Gastroesophageal sphincter (tissue), 4 donors: ENCODE measurements at regions not wholly inside any gene's neighbourhood (a gene's known extent, or its start where the extent isn't known, plus 50 kb on each side); places are given as distances from the start of the nearest gene placed in this dataset.

Experiments
- ATAC-seq: fragments of 150-250 bp; one replicate; pipeline ENCODE4 v1.9.1; 2016; ENCODE audit warnings: mild to moderate bottlenecking, moderate library complexity
- H3K27ac ChIP-seq, 4 donors: fragments of 200-600 bp; sonication (generic) in 3 of 4; 1 replicate in 3 of 4; 2 replicates in 1 of 4; pipeline ENCODE4 v1.5.1; 2016 to 2019
- H3K27me3 ChIP-seq: fragments of 200-600 bp; sonication (generic); one replicate; pipeline ENCODE4 v1.5.1; 2019
- H3K36me3 ChIP-seq, 2 donors: fragments of 200-600 bp; sonication (generic); one replicate each; pipeline ENCODE4 v1.5.1; 2019; ENCODE audit warnings: control low read depth in 1 of 2
- H3K4me1 ChIP-seq, 3 donors: fragments of 200-600 bp; sonication (generic); 1 replicate in 2 of 3; 2 replicates in 1 of 3; pipeline ENCODE4 v1.5.1; 2016 to 2019; ENCODE audit warnings: control low read depth in 2 of 3
- H3K4me3 ChIP-seq, 2 donors: fragments of 200-600 bp; sonication (generic); one replicate each; pipeline ENCODE4 v1.5.1; 2019; ENCODE audit warnings: mild to moderate bottlenecking in 1 of 2, moderate library complexity in 1 of 2
- H3K9me3 ChIP-seq, 3 donors: fragments of 200-600 bp; sonication (generic); one replicate each; pipeline ENCODE4 v1.5.1; 2017 to 2019; ENCODE audit warnings: control low read depth in 2 of 3
- EP300 ChIP-seq: sonication (generic); formaldehyde crosslinking; IDR thresholded peaks from one replicate; pipeline ENCODE4 v1.6.1; 2017; ENCODE audit warnings: antibody characterized with exemption, mild to moderate bottlenecking
- POLR2A ChIP-seq, 2 donors: fragments of 450-650 bp; IDR thresholded peaks; one replicate each; pipeline ENCODE4 v1.6.1; 2017; ENCODE audit warnings: antibody characterized with exemption in 2 of 2, mild to moderate bottlenecking in 2 of 2, moderate library complexity in 1 of 2
- POLR2AphosphoS5 ChIP-seq: sonication (generic); formaldehyde crosslinking; IDR thresholded peaks from one replicate; pipeline ENCODE4 v1.6.1; 2017; ENCODE audit warnings: antibody characterized with exemption
- WGBS, 2 donors: methylation state at CpG; one replicate each; pipeline ENCODE4 v1.1.5; 2018; ENCODE audit warnings: low coverage in 1 of 2; 5-methylcytosine and 5-hydroxymethylcytosine counted together
- TF ChIP-seq, protein P1 (sequence below), 4 experiments: fragments of 200-600 bp in 2 of 4; fragments of 450-650 bp in 2 of 4; sonication (generic) in 1 of 4; IDR thresholded peaks; one replicate each; pipeline ENCODE4 v1.5.1; 2017 to 2019; ENCODE audit warnings: antibody characterized with exemption in 4 of 4, mild to moderate bottlenecking in 2 of 4, moderate library complexity in 2 of 4

DNA sequence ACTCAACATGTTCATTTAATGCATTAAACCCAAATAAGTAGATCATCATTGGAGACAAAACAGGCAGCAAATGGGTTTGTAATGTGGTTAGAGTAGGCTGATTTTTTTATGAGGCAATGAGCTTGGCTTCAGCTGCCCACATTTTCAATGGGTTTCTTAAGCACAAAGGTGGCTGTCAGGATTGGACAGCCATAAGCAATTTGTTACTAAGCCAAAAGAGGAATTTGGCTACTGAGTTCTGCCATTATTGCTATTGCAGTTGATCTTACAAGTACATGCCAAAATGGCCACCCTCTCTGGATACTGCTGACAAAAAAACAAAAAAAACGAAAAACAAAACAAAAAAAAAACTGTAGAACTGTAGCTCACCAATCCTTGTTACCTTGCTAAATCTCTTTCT lies 1348.0 kb upstream of the PIK3C3 start:
- no peaks in the 10 kb centered on the region for H3K9me3 ChIP-seq
- TF ChIP-seq EP300 (no peak), POLR2A (IDR thresholded peaks at IDR 0.05) (no peak), POLR2AphosphoS5 (no peak)
- TF ChIP-seq, protein P1, sequence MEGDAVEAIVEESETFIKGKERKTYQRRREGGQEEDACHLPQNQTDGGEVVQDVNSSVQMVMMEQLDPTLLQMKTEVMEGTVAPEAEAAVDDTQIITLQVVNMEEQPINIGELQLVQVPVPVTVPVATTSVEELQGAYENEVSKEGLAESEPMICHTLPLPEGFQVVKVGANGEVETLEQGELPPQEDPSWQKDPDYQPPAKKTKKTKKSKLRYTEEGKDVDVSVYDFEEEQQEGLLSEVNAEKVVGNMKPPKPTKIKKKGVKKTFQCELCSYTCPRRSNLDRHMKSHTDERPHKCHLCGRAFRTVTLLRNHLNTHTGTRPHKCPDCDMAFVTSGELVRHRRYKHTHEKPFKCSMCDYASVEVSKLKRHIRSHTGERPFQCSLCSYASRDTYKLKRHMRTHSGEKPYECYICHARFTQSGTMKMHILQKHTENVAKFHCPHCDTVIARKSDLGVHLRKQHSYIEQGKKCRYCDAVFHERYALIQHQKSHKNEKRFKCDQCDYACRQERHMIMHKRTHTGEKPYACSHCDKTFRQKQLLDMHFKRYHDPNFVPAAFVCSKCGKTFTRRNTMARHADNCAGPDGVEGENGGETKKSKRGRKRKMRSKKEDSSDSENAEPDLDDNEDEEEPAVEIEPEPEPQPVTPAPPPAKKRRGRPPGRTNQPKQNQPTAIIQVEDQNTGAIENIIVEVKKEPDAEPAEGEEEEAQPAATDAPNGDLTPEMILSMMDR (IDR thresholded peaks at IDR 0.05): no peak
- no peaks in the 10 kb centered on the region for H3K4me1 ChIP-seq
- H3K27ac ChIP-seq: no peak overlapping the region
- no peak for ATAC-seq
- no peaks in the 10 kb centered on the region for H3K27me3 ChIP-seq
- H3K4me3 ChIP-seq: no peak overlapping the region
- H3K36me3 ChIP-seq: no peaks in the 10 kb centered on the region
- 32 to 67% methylated on average over 1 of the region's 1 CpG for WGBS, 2 donors

DNA sequence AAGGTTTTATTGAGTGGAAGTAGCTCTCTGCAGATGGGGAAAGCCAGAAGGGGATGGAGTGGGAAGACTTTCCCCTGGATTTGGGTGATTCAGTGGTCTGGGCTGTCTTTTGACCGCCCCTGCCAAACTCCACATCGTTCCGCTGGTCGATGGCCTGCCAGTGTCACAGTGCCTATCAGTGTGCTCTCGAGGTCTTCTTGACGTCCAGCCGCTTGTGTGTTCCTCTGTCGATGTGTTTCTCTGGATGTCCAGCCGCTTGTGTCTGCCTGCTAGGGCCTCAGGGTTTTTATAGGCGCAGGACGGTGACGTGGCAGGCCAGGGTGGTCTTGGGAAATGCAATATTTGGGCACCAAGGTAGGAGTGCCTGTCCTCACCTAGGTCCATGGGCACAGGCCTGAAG lies 1371.4 kb upstream of the PIK3C3 start:
- 90% methylated on average over 7 of the region's 12 CpGs; no CpG with 5 or more reads in 1 of the 2 donors for WGBS, 2 donors
- Histone ChIP-seq H3K4me1 (no peaks in the 10 kb centered on the region), H3K4me3 (no peak overlapping the region), H3K27me3 (no peaks in the 10 kb centered on the region), H3K9me3 (peaks cover 0 to 4% (median 0%) of the 10 kb centered on the region in 3 donors), H3K27ac (no peak overlapping the region), H3K36me3 (no peaks in the 10 kb centered on the region)
- no peak for ATAC-seq
- TF ChIP-seq, protein P1 (IDR thresholded peaks at IDR 0.05): no peak
- no peak for TF ChIP-seq EP300
- no peak for TF ChIP-seq POLR2A (IDR thresholded peaks at IDR 0.05)
- no peak for TF ChIP-seq POLR2AphosphoS5

DNA sequence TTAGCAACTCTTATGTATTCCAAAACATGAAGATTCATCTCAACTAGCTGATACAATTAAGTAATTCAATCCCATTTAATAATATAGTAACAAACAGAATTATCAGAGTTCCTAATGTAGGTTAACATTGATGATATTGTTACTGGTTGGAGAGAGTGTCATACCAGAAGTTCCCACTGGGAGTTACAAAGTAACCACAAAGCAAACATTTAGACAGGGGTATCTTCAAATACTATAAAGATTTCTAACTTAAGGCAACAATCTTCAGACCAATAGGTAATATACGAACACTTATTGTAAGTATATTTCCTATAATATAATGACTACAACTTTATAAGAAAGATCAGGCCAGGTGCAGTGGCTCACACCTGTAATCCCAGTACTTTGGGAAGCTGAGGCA lies 1372.9 kb upstream of the PIK3C3 start:
- no peak overlapping the region for H3K4me3 ChIP-seq
- WGBS, 2 donors: 90 to 94% methylated on average over 1 of the region's 1 CpG
- no peak for ATAC-seq
- H3K27ac ChIP-seq: no peak overlapping the region
- TF ChIP-seq POLR2A (IDR thresholded peaks at IDR 0.05): no peak
- no peaks in the 10 kb centered on the region for H3K9me3 ChIP-seq
- H3K27me3 ChIP-seq: no peaks in the 10 kb centered on the region
- no peaks in the 10 kb centered on the region for H3K4me1 ChIP-seq
- H3K36me3 ChIP-seq: no peaks in the 10 kb centered on the region

DNA sequence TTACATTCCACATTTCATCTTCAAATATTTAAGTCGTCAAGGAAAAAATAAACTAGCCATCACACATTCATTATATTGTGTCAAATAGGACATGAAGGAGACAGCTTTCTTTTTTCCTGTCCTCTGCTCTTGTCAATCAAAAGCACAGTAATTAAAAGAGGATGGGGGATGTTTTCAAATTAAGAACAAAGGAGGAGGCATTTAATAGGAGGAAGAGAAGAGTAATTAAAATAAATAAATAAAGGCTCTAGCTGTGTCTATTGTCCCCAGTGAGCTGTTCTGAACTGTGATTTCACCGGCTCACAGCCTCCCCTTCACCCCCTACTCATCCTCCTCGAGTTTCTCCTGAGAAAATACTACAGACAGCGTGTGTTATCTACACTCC lies 1377.1 kb upstream of the PIK3C3 start:
- Histone ChIP-seq H3K4me1 (no peaks in the 10 kb centered on the region), H3K36me3 (no peaks in the 10 kb centered on the region), H3K9me3 (no peaks in the 10 kb centered on the region), H3K27ac (no peak overlapping the region), H3K27me3 (no peaks in the 10 kb centered on the region), H3K4me3 (no peak overlapping the region)
- 52 to 65% methylated on average over 3 to 4 of the region's 4 CpGs for WGBS, 2 donors
- no peak for TF ChIP-seq POLR2AphosphoS5
- no peak for ATAC-seq

DNA sequence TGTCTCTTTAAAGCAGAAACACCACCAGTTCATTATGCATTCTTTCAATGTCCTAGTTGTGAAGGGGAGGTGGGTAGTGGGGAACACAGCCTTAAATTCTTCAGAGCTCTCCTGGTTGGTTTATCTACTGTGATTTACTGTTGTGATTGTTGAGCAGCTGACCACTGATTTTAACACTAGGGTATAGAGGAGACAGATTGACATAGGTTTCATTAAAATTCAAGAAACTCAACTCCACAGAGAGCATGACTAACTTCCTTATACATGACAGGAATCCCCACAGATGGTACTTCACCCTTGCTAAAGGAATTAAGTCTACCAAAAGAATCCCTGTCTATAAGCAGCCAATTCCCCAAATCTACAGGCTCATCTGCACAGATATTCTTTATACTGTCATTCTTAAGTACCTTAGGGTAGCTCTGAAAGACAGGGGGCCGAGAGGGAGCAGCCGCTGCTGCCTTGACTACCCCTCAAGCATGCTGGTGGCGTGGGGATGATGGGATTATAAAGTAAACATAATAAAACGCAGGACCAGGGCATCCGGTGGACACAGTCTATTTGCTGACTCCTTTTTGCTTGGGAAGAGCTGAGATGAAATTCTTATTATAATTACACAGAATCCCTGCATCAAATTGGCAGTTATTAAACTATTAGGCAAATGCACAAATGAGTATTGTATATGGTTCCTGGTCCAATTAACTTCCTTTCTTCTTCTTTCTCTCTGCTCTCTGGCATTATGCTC lies 1377.6 kb upstream of the PIK3C3 start:
- Histone ChIP-seq H3K27me3 (no peaks in the 10 kb centered on the region), H3K4me3 (no peak overlapping the region), H3K4me1 (no peaks in the 10 kb centered on the region), H3K9me3 (no peaks in the 10 kb centered on the region), H3K36me3 (no peaks in the 10 kb centered on the region), H3K27ac (no peak overlapping the region)
- 41 to 53% methylated on average over 3 to 5 of the region's 5 CpGs for whole genome bisulfite sequencing, 2 donors
- ATAC-seq: no peak
- TF ChIP-seq POLR2A (IDR thresholded peaks at IDR 0.05) (no peak), EP300 (no peak), POLR2AphosphoS5 (no peak)
- TF ChIP-seq, protein P1 (IDR thresholded peaks at IDR 0.05): no peak

DNA sequence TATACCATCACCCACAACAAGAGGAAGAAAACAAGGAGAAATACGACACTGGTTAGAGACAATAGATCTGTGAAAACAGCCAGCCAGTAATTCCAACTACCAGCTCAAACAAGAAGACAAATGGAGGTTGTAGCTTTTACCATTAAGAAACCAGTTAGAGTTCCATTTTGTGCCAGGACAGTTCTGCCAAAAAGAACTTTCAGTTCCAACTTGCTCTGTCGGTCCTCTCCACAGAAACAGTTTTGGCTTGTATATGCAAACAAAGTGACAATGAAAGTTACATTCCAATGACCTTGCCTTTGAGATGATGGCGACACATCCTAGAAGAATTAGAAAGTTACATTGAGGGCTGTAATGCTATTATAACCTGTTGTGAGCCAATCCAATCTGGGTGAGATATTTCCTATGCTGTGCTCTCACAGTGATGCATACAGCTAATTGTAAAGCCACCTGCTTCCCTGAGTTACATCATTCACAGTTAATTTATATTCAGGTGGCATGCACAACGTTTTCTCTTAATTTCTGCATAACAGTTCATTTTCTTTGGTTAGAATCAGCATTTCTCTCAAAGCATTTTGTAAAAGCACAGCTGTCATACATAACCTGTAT lies 1378.4 kb upstream of the PIK3C3 start:
- Histone ChIP-seq H3K4me1 (no peaks in the 10 kb centered on the region), H3K9me3 (no peaks in the 10 kb centered on the region), H3K27ac (no peak overlapping the region), H3K36me3 (no peaks in the 10 kb centered on the region), H3K4me3 (no peak overlapping the region), H3K27me3 (no peaks in the 10 kb centered on the region)
- WGBS, 2 donors: 21 to 32% methylated on average over 4 of the region's 4 CpGs
- no peak for ATAC-seq
- TF ChIP-seq EP300 (no peak), POLR2AphosphoS5 (no peak), POLR2A (IDR thresholded peaks at IDR 0.05) (no peak)
- TF ChIP-seq, protein P1 (IDR thresholded peaks at IDR 0.05): no peak
